Kidney epithelial cell (primary cell): ENCODE measurements at regions not wholly inside any gene's neighbourhood (a gene's known extent, or its start where the extent isn't known, plus 50 kb on each side); places are given as distances from the start of the nearest gene placed in this dataset.
"Not testable (repeated sequence)": the region's sequence is repeated elsewhere in the genome, so short reads cannot be mapped to it uniquely, and the experiment has no call there.

Source experiments
- DNase-seq: peaks from one replicate; pipeline ENCODE4 v3.0.0-alpha.2; 2010; ENCODE audit warnings: low read depth
- H3K27me3 ChIP-seq: 2 replicates; pipeline ENCODE4 v1.6.0; 2011; ENCODE audit warnings: low read length; ENCODE audit not compliant: control insufficient read depth, insufficient read depth
- H3K36me3 ChIP-seq: 2 replicates; pipeline ENCODE4 v1.5.1; 2011; ENCODE audit warnings: low read length; ENCODE audit not compliant: control insufficient read depth, insufficient read depth
- H3K4me3 ChIP-seq: 2 replicates; pipeline ENCODE4 v1.5.1; 2011; ENCODE audit warnings: low read depth, mild to moderate bottlenecking, control low read depth, low read length
- CTCF ChIP-seq: IDR thresholded peaks from 2 replicates; pipeline ENCODE4 v1.5.1; 2011; ENCODE audit warnings: mild to moderate bottlenecking, moderate library complexity, low read length, control low read depth, inconsistent platforms; ENCODE audit not compliant: insufficient read depth, poor library complexity, severe bottlenecking

- DNase-seq, result no peak
- Histone ChIP-seq H3K4me3 (no peak overlapping the region), H3K36me3 (no peaks in the 10 kb centered on the region), H3K27me3 (no peaks in the 10 kb centered on the region)
- no peak for TF ChIP-seq CTCF
Measured at GRCh38 chr6:6738108-6738507, 149.6 kb downstream of the LY86 start.

GRCh38 chr6:6738922-6739716 is 150.6 kb downstream of the LY86 start:
- H3K36me3 ChIP-seq, result no peaks in the 10 kb centered on the region
- TF ChIP-seq CTCF, result no peak
- H3K4me3 ChIP-seq, result no peak overlapping the region
- DNase-seq, result no peak
- H3K27me3 ChIP-seq, result no peaks in the 10 kb centered on the region

- TF ChIP-seq CTCF, result no peak
- Histone ChIP-seq H3K27me3 (no peaks in the 10 kb centered on the region), H3K4me3 (no peak overlapping the region), H3K36me3 (no peaks in the 10 kb centered on the region)
- DNase-seq, result no peak
Measured at GRCh38 chr6:6740595-6740994, 152.1 kb downstream of the LY86 start.

GRCh38 chr6:6741264-6741663 is 152.7 kb downstream of the LY86 start:
- no peaks in the 10 kb centered on the region for H3K36me3 ChIP-seq
- H3K27me3 ChIP-seq, result no peaks in the 10 kb centered on the region
- DNase-seq, result no peak
- H3K4me3 ChIP-seq, result no peak overlapping the region
- TF ChIP-seq CTCF, result no peak

GRCh38 chr6:6742535-6742934 is 154.0 kb downstream of the LY86 start:
- TF ChIP-seq CTCF, result no peak
- DNase-seq, result no peak
- Histone ChIP-seq H3K4me3 (no peak overlapping the region), H3K36me3 (no peaks in the 10 kb centered on the region), H3K27me3 (no peaks in the 10 kb centered on the region)

- DNase-seq, result no peak
- Histone ChIP-seq H3K4me3 (no peak overlapping the region), H3K27me3 (no peaks in the 10 kb centered on the region), H3K36me3 (no peaks in the 10 kb centered on the region)
- no peak for TF ChIP-seq CTCF
Measured at GRCh38 chr6:6744551-6744950, 156.0 kb downstream of the LY86 start.

- not testable (repeated sequence) for H3K36me3 ChIP-seq, H3K4me3 ChIP-seq, DNase-seq, H3K27me3 ChIP-seq
Measured at GRCh38 chr6:6745637-6746332, 157.3 kb downstream of the LY86 start.
